ENCODE measurements at regions not wholly inside any gene's neighbourhood (a gene's known extent, or its start where the extent isn't known, plus 50 kb on each side); places are given as distances from the start of the nearest gene placed in this dataset.

DNA sequence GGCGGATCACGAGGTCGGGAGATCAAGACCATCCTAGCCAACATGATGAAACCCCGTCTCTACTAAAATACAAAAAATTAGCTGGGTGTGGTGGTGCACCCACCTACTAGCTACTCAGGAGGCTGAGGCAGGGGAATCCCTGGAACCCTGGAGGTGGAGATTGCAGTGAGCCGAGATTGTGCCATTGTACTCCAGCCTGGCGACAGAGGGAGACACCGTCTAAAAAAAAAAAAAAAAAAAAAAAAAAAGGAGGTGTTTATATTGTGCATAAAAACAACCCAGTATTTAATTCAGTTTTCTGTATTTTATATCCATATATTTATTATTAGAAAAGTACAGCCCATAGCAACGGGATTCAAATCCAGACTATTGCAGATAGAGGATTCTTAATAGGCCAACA lies 129.1 kb upstream of the SOX2 start:
- FAIRE-seq = no peak
- H3K4me1 ChIP-seq = no peaks in the 10 kb centered on the region
- no peak overlapping the region for H3K27ac ChIP-seq
- TF ChIP-seq, protein P1, sequence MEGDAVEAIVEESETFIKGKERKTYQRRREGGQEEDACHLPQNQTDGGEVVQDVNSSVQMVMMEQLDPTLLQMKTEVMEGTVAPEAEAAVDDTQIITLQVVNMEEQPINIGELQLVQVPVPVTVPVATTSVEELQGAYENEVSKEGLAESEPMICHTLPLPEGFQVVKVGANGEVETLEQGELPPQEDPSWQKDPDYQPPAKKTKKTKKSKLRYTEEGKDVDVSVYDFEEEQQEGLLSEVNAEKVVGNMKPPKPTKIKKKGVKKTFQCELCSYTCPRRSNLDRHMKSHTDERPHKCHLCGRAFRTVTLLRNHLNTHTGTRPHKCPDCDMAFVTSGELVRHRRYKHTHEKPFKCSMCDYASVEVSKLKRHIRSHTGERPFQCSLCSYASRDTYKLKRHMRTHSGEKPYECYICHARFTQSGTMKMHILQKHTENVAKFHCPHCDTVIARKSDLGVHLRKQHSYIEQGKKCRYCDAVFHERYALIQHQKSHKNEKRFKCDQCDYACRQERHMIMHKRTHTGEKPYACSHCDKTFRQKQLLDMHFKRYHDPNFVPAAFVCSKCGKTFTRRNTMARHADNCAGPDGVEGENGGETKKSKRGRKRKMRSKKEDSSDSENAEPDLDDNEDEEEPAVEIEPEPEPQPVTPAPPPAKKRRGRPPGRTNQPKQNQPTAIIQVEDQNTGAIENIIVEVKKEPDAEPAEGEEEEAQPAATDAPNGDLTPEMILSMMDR (IDR thresholded peaks at IDR 0.05) = no peak
- no peak overlapping the region for H3K4me3 ChIP-seq
- no peak for ATAC-seq
- no peaks in the 10 kb centered on the region for H3K9me3 ChIP-seq
- intact Hi-C loops (cut with DNase I) = no loop called here
- peaks cover 0 to 3% (median 0%) of the 10 kb centered on the region in 4 donors for H3K27me3 ChIP-seq
- WGBS, 2 donors = 72 to 84% methylated on average over 8 of the region's 8 CpGs
- no peaks in the 10 kb centered on the region for H3K36me3 ChIP-seq
- DNase-seq = no peak

DNA sequence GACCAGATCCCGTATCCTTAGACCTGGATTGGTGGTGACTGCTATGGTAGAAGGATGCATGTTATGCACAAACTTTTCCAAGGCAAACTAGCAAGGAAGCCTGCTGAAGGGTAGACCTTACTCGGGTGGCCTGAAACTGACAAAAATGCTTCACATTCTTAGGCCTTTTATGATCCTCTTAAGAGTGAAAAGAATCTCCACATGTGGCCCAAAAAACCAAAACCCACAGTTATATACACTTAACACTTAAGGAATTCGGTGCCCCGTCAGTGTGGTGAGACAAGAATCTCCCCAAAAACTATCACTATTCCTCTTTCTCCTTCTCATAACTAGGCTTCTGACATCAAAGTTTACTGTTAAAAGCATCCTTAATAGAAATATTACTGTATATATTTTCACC lies 130.1 kb upstream of the SOX2 start:
- H3K27me3 ChIP-seq = peaks cover 0 to 3% (median 0%) of the 10 kb centered on the region in 4 donors
- ATAC-seq (no peak), DNase-seq (no peak), FAIRE-seq (no peak)
- no peaks in the 10 kb centered on the region for H3K4me1 ChIP-seq
- intact Hi-C loops (cut with DNase I) = no loop called here
- TF ChIP-seq, protein P1 (IDR thresholded peaks at IDR 0.05) = no peak
- no peaks in the 10 kb centered on the region for H3K36me3 ChIP-seq
- H3K4me3 ChIP-seq = no peak overlapping the region
- no peaks in the 10 kb centered on the region for H3K9me3 ChIP-seq
- 58 to 75% methylated on average over 4 of the region's 4 CpGs for WGBS, 2 donors
- H3K27ac ChIP-seq = no peak overlapping the region

- Histone ChIP-seq H3K27ac (no peak overlapping the region), H3K9me3 (no peaks in the 10 kb centered on the region), H3K4me1 (no peaks in the 10 kb centered on the region), H3K27me3 (peaks cover 0 to 3% (median 0%) of the 10 kb centered on the region in 4 donors), H3K36me3 (no peaks in the 10 kb centered on the region), H3K4me3 (no peak overlapping the region)
- 52 to 56% methylated on average over 2 of the region's 2 CpGs for WGBS, 2 donors
- no peak for ATAC-seq
- TF ChIP-seq, protein P1 (IDR thresholded peaks at IDR 0.05) = no peak
- intact Hi-C loops (cut with DNase I) = no loop called here
- no peak for DNase-seq
- FAIRE-seq = no peak
These were observed 133.0 kb upstream of the SOX2 start for GRCh38 chr3:181578743-181579142.

DNA sequence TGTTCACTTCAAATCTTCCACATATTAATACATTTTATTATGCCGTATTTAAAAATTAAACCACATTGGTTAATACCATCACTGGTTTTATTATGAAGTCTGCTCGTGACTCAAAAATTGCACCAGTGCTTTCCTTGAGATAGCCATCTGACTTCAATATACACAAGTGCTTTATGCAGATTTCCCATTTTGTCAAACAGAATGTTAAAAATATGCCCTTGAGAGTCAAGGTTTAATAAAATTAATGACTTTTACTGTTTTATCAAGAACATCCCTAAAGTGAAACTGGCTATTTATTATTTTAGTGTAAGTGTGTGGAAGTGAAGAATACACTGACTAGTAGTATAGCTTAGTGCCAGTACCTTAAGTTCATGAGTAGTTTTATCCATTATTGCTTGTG lies 139.3 kb upstream of the SOX2 start:
- no peak for FAIRE-seq
- H3K4me3 ChIP-seq = no peak overlapping the region
- WGBS, 2 donors = 63 to 77% methylated on average over 2 of the region's 2 CpGs

GRCh38 chr3:181570472-181570871 lies 141.3 kb upstream of the SOX2 start:
- ATAC-seq (no peak), FAIRE-seq (no peak), DNase-seq (no peak)
- H3K27ac ChIP-seq = no peak overlapping the region
- 47 to 69% methylated on average over 3 of the region's 3 CpGs for WGBS, 2 donors
- H3K9me3 ChIP-seq = no peaks in the 10 kb centered on the region
- TF ChIP-seq, protein P1 (IDR thresholded peaks at IDR 0.05) = no peak
- no peaks in the 10 kb centered on the region for H3K36me3 ChIP-seq
- H3K4me1 ChIP-seq = no peaks in the 10 kb centered on the region
- H3K4me3 ChIP-seq = no peak overlapping the region
- H3K27me3 ChIP-seq = no peaks in the 10 kb centered on the region
- intact Hi-C loops (cut with DNase I) = no loop called here

More for the DNA sequence above, 139.3 kb upstream of the SOX2 start:
- Histone ChIP-seq H3K9me3 (no peaks in the 10 kb centered on the region), H3K4me1 (no peaks in the 10 kb centered on the region), H3K27ac (no peak overlapping the region), H3K36me3 (no peaks in the 10 kb centered on the region), H3K27me3 (no peaks in the 10 kb centered on the region)
- DNase-seq = no peak
- TF ChIP-seq, protein P1 (IDR thresholded peaks at IDR 0.05) = no peak
- intact Hi-C loops (cut with DNase I) = no loop called here
- no peak for ATAC-seq
